ENCODE measurements at regions not wholly inside any gene's neighbourhood (a gene's known extent, or its start where the extent isn't known, plus 50 kb on each side); places are given as distances from the start of the nearest gene placed in this dataset.

DNA sequence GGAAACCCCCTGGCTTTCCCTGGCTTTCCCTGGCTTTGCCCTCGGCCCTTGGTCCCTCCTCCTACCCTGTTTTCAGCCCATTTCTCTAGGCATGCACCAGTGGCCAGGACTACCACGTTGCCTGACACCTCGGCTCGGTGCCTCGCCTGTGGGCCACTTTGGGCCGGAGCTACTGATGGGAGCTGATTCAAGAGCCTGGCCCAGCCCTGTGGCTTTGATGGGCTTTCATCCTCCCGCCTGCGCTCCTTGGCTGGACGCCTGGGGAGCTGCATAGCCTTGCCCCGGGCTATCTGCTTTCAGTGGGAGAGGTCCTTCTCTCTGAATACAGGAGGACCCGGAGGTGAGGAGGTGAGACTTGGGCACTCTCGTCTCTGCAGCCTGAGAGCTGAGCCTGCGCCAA, 192.7 kb upstream of the HES1 start:
- no peaks in the 10 kb centered on the region for H3K27me3 ChIP-seq (ENCODE audit: insufficient read depth, poor library complexity, severe bottlenecking)
- TF ChIP-seq, protein P1, sequence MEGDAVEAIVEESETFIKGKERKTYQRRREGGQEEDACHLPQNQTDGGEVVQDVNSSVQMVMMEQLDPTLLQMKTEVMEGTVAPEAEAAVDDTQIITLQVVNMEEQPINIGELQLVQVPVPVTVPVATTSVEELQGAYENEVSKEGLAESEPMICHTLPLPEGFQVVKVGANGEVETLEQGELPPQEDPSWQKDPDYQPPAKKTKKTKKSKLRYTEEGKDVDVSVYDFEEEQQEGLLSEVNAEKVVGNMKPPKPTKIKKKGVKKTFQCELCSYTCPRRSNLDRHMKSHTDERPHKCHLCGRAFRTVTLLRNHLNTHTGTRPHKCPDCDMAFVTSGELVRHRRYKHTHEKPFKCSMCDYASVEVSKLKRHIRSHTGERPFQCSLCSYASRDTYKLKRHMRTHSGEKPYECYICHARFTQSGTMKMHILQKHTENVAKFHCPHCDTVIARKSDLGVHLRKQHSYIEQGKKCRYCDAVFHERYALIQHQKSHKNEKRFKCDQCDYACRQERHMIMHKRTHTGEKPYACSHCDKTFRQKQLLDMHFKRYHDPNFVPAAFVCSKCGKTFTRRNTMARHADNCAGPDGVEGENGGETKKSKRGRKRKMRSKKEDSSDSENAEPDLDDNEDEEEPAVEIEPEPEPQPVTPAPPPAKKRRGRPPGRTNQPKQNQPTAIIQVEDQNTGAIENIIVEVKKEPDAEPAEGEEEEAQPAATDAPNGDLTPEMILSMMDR (IDR thresholded peaks at IDR 0.05; ENCODE audit: poor library complexity, severe bottlenecking): no peak
- DNase-seq (ENCODE audit: low spot score): no peak

DNA sequence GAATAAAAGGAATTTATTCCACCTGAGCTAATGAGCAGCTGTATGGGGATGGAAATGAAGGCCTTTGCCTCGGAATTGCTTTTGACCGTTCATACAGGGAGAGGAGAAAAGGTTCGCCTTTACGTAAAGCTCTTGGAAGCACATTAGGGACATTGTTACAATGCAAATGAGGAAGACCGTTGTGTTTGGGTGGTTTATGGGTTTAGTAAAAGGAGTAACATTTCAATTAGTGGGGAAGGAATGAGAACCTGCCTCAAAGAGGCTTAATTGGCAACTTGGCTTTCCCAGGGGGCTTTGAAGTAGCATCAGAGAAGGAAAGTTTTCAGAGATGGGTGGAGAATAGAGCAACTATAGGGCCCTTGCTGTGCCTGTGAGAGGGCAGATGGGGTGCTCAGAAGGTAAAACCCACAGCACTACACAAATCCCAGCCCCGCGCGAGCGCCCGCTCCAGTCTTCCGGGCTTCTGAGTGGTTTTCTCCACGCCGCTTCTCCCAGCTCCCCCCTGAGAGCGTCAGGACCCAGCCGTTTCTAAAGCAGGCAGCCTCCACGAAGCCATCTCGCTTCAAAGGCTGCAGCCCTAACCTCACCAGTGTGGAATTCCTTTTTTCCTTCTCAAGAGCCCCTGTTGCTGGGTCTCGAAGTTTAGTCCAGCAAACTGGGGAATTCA, 192.0 kb upstream of the HES1 start:
- TF ChIP-seq, protein P1 (IDR thresholded peaks at IDR 0.05; ENCODE audit: poor library complexity, severe bottlenecking): no peak
- no peak overlapping the region for H3K4me3 ChIP-seq (ENCODE audit: severe bottlenecking)

More for the DNA sequence above, 192.7 kb upstream of the HES1 start:
- no peak for ATAC-seq (ENCODE audit: low read depth)
- Histone ChIP-seq H3K4me3 (ENCODE audit: severe bottlenecking) (no peak overlapping the region), H3K4me1 (ENCODE audit: insufficient read depth, poor library complexity, severe bottlenecking) (no peaks in the 10 kb centered on the region), H3K9me3 (ENCODE audit: severe bottlenecking) (no peaks in the 10 kb centered on the region), H3K27ac (ENCODE audit: poor library complexity, severe bottlenecking) (no peak overlapping the region), H3K36me3 (ENCODE audit: low read depth) (no peaks in the 10 kb centered on the region)

DNA sequence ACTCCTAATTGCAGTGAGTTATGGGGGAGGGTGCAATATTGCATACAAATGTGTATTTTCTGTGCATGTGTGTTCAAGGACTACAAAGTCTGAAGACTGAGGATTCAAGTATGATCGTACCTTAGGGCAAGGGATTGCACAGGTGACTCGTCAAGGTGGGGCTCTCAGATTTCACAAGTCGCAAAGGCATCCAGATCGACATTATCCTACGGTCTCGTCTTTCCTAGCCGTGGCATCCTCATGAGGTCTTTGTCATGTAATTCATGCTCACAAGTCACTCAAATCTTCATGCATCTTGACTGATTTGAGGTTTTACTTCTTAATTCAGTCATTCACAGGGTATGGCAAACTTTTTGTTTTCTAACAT, 191.4 kb upstream of the HES1 start:
- DNase-seq (ENCODE audit: low spot score) (no peak), ATAC-seq (ENCODE audit: low read depth) (no peak)
- Histone ChIP-seq H3K4me1 (ENCODE audit: insufficient read depth, poor library complexity, severe bottlenecking) (no peaks in the 10 kb centered on the region), H3K36me3 (ENCODE audit: low read depth) (no peaks in the 10 kb centered on the region), H3K27ac (ENCODE audit: poor library complexity, severe bottlenecking) (no peak overlapping the region), H3K4me3 (ENCODE audit: severe bottlenecking) (no peak overlapping the region), H3K9me3 (ENCODE audit: severe bottlenecking) (no peaks in the 10 kb centered on the region), H3K27me3 (ENCODE audit: insufficient read depth, poor library complexity, severe bottlenecking) (no peaks in the 10 kb centered on the region)
- TF ChIP-seq, protein P1 (IDR thresholded peaks at IDR 0.05; ENCODE audit: poor library complexity, severe bottlenecking): no peak

More for the DNA sequence above, 192.0 kb upstream of the HES1 start:
- DNase-seq (ENCODE audit: low spot score) (no peak), ATAC-seq (ENCODE audit: low read depth) (no peak)
- Histone ChIP-seq H3K4me1 (ENCODE audit: insufficient read depth, poor library complexity, severe bottlenecking) (no peaks in the 10 kb centered on the region), H3K36me3 (ENCODE audit: low read depth) (no peaks in the 10 kb centered on the region), H3K9me3 (ENCODE audit: severe bottlenecking) (no peaks in the 10 kb centered on the region), H3K27me3 (ENCODE audit: insufficient read depth, poor library complexity, severe bottlenecking) (no peaks in the 10 kb centered on the region), H3K27ac (ENCODE audit: poor library complexity, severe bottlenecking) (no peak overlapping the region)

DNA sequence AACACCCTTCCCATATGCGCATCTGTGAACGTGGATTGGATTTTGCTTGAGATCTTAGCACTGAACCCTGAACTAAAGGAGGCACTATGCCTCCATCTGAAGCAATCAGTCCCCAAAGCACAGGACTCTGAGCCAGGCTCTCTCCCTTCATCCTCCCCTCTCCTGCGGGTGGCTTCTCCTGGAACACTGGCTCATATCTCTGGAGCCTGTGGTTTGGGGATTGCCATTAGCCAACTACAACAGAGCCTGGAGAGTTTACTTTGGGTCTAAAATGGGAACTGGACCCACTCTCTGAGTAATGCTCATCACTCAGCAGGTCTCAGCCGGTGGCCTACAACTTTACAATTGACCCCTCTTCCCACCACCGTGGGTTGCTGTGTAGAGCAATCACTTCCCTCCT, 190.8 kb upstream of the HES1 start:
- TF ChIP-seq, protein P1 (IDR thresholded peaks at IDR 0.05; ENCODE audit: poor library complexity, severe bottlenecking): no peak
- no peaks in the 10 kb centered on the region for H3K27me3 ChIP-seq (ENCODE audit: insufficient read depth, poor library complexity, severe bottlenecking)
- no peaks in the 10 kb centered on the region for H3K9me3 ChIP-seq (ENCODE audit: severe bottlenecking)
- no peak overlapping the region for H3K4me3 ChIP-seq (ENCODE audit: severe bottlenecking)
- H3K4me1 ChIP-seq (ENCODE audit: insufficient read depth, poor library complexity, severe bottlenecking): no peaks in the 10 kb centered on the region
- ATAC-seq (ENCODE audit: low read depth): no peak
- no peak overlapping the region for H3K27ac ChIP-seq (ENCODE audit: poor library complexity, severe bottlenecking)
- no peaks in the 10 kb centered on the region for H3K36me3 ChIP-seq (ENCODE audit: low read depth)
- no peak for DNase-seq (ENCODE audit: low spot score)

DNA sequence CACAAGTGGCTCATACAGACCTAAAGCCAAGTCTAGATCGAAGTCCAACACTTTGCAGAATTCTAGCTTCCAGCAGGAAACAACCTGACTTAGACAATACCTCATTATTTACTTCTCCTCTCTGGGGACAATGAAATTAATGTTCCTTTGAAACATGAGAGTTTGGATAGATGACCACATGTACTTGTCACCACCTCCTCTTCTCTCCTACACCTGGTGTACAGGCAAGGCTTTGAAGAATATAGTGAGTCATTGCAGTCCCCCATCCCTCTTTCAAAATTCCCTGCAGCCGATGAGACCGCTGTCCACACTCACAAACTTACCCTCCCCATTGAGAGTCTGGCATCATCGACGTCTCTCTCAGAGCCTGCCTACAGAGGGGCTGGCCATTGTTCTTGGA, 189.0 kb upstream of the HES1 start:
- TF ChIP-seq, protein P1 (IDR thresholded peaks at IDR 0.05; ENCODE audit: poor library complexity, severe bottlenecking): no peak
- H3K9me3 ChIP-seq (ENCODE audit: severe bottlenecking): no peaks in the 10 kb centered on the region
- no peaks in the 10 kb centered on the region for H3K27me3 ChIP-seq (ENCODE audit: insufficient read depth, poor library complexity, severe bottlenecking)
- ATAC-seq (ENCODE audit: low read depth) (peak; percentile 47), DNase-seq (ENCODE audit: low spot score) (no peak)
- H3K27ac ChIP-seq (ENCODE audit: poor library complexity, severe bottlenecking): no peak overlapping the region
- H3K36me3 ChIP-seq (ENCODE audit: low read depth): no peaks in the 10 kb centered on the region
- peaks cover 7% of the 10 kb centered on the region for H3K4me1 ChIP-seq (ENCODE audit: insufficient read depth, poor library complexity, severe bottlenecking)
- H3K4me3 ChIP-seq (ENCODE audit: severe bottlenecking): no peak overlapping the region

All from RWPE2 (cell line).